ENCODE measurements at regions not wholly inside any gene's neighbourhood (a gene's known extent, or its start where the extent isn't known, plus 50 kb on each side); places are given as distances from the start of the nearest gene placed in this dataset.

DNA sequence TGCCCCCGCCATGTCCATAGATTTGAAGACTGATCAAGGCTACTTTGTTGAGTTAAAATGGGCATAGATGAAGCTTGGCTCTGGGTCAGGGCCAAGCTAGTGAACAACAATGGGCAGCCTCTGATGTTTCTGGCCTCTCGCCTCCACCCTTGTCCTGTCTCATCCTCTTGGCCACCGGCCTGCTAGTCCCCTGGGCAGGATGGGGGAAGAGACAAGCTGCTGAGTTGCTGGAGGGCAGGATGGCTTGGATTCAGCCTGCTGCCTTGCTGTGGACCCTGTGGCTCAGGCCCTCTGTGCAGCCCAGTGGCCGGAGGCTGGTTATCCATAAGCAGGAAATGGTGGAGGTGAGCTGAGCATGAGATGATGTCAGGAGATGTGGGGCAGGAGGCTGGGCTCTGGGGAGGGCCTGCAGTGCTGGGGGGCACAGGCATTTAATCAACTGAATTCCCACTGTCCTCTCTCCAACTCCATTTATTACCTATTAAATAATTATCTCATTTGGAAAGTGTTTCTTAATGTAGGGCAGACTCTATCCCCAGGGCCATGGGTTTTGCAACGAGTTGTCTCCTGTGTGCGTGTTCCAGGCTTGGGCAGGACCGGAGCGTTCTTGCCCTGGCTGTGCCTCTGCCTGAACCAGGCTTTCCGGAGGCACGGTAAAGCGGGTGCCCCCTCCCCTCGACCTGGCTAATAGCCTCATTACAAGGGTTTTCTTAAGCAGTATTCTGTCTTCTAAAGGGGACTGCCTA is 122.9 kb downstream of the GLI2 start:
- TF ChIP-seq FOXM1 (IDR thresholded peaks at IDR 0.05; ENCODE audit: borderline replicate concordance) (no peak), CTBP1 (IDR thresholded peaks at IDR 0.05; ENCODE audit: borderline replicate concordance) (no peak), L3MBTL2 (conservative IDR thresholded peaks at IDR 0.05) (no peak), ARNT (IDR thresholded peaks at IDR 0.05) (no peak), SP1 (IDR thresholded peaks at IDR 0.05) (no peak), ELF4 (IDR thresholded peaks at IDR 0.05) (no peak), FOXA1 (IDR thresholded peaks at IDR 0.05) (no peak), FOXK2 (IDR thresholded peaks at IDR 0.05) (no peak), NFRKB (IDR thresholded peaks at IDR 0.05) (no peak)
